ENCODE measurements at regions not wholly inside any gene's neighbourhood (a gene's known extent, or its start where the extent isn't known, plus 50 kb on each side); places are given as distances from the start of the nearest gene placed in this dataset.

GRCh38 chr5:172565931-172566665, 75.0 kb upstream of the NEURL1B start:
- H3K9me3 Mint-ChIP-seq: no peaks in the 10 kb centered on the region
- H3K4me3 Mint-ChIP-seq: no peak overlapping the region
- H3K36me3 Mint-ChIP-seq: no peaks in the 10 kb centered on the region
- no peak overlapping the region for H3K27ac Mint-ChIP-seq
- no peaks in the 10 kb centered on the region for H3K4me1 Mint-ChIP-seq (ENCODE audit: low read depth)
- intact Hi-C loops (cut with micrococcal nuclease): no loop called here
- ChIA-PET POLR2A (no interaction called here), CTCF (no interaction called here)
- peaks cover 2% of the 10 kb centered on the region for H3K27me3 Mint-ChIP-seq
- DNase-seq: no peak

- Mint-ChIP-seq H3K27me3 (peaks cover 2% of the 10 kb centered on the region), H3K36me3 (no peaks in the 10 kb centered on the region), H3K4me1 (ENCODE audit: low read depth) (no peaks in the 10 kb centered on the region), H3K9me3 (no peaks in the 10 kb centered on the region), H3K27ac (no peak overlapping the region), H3K4me3 (no peak overlapping the region)
- DNase-seq: no peak
- POLR2A ChIA-PET: no interaction called here
- intact Hi-C loops (cut with micrococcal nuclease): no loop called here
- CTCF ChIA-PET: no interaction called here
Observed at GRCh38 chr5:172565455-172565854, 75.6 kb upstream of the NEURL1B start.

- DNase-seq: no peak
- Mint-ChIP-seq H3K9me3 (no peaks in the 10 kb centered on the region), H3K27me3 (peaks cover 4% of the 10 kb centered on the region), H3K4me3 (no peak overlapping the region), H3K27ac (no peak overlapping the region), H3K4me1 (ENCODE audit: low read depth) (no peaks in the 10 kb centered on the region), H3K36me3 (no peaks in the 10 kb centered on the region)
- CTCF ChIA-PET: no interaction called here
- POLR2A ChIA-PET: no interaction called here
- intact Hi-C loops (cut with micrococcal nuclease): no loop called here
Observed at GRCh38 chr5:172564883-172565282, 76.2 kb upstream of the NEURL1B start.

GRCh38 chr5:172564188-172564587, 76.9 kb upstream of the NEURL1B start:
- Mint-ChIP-seq H3K36me3 (no peaks in the 10 kb centered on the region), H3K27me3 (peaks cover 6% of the 10 kb centered on the region), H3K4me3 (no peak overlapping the region), H3K9me3 (no peaks in the 10 kb centered on the region), H3K27ac (no peak overlapping the region), H3K4me1 (ENCODE audit: low read depth) (no peaks in the 10 kb centered on the region)
- no peak for DNase-seq
- CTCF ChIA-PET: no interaction called here
- intact Hi-C loops (cut with micrococcal nuclease): no loop called here
- POLR2A ChIA-PET: no interaction called here

GRCh38 chr5:172562443-172562842, 78.6 kb upstream of the NEURL1B start:
- no peak overlapping the region for H3K4me3 Mint-ChIP-seq
- no peak overlapping the region for H3K27ac Mint-ChIP-seq
- no peak for DNase-seq
- ChIA-PET CTCF (no interaction called here), POLR2A (no interaction called here)
- intact Hi-C loops (cut with micrococcal nuclease): no loop called here
- H3K4me1 Mint-ChIP-seq (ENCODE audit: low read depth): no peaks in the 10 kb centered on the region
- peaks cover 9% of the 10 kb centered on the region for H3K27me3 Mint-ChIP-seq
- H3K36me3 Mint-ChIP-seq: no peaks in the 10 kb centered on the region
- no peaks in the 10 kb centered on the region for H3K9me3 Mint-ChIP-seq

DNA sequence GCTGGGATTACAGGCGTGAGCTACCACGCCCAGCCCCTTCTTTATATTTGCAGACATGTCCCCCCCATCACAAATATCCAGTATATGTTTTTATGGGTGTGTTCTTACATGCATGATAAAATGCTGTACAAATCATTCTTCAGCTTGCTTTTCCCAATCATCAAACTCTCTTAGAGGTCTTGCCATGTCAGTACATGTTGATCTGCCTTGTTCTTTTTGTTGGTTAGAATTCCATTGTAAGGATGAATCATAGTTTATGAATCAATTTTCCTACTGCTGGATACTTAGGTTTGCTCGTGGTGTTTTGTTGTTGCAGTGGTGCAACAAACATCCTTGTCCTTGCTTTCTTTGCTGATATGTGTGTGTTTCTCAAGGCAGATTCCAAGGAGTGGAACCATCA, 79.9 kb upstream of the NEURL1B start:
- H3K27ac Mint-ChIP-seq: no peak overlapping the region
- intact Hi-C loops (cut with micrococcal nuclease): no loop called here
- ChIA-PET POLR2A (no interaction called here), CTCF (no interaction called here)
- no peaks in the 10 kb centered on the region for H3K9me3 Mint-ChIP-seq
- H3K27me3 Mint-ChIP-seq: peaks cover 12% of the 10 kb centered on the region
- DNase-seq: no peak
- H3K4me3 Mint-ChIP-seq: no peak overlapping the region
- no peaks in the 10 kb centered on the region for H3K36me3 Mint-ChIP-seq
- no peaks in the 10 kb centered on the region for H3K4me1 Mint-ChIP-seq (ENCODE audit: low read depth)

DNA sequence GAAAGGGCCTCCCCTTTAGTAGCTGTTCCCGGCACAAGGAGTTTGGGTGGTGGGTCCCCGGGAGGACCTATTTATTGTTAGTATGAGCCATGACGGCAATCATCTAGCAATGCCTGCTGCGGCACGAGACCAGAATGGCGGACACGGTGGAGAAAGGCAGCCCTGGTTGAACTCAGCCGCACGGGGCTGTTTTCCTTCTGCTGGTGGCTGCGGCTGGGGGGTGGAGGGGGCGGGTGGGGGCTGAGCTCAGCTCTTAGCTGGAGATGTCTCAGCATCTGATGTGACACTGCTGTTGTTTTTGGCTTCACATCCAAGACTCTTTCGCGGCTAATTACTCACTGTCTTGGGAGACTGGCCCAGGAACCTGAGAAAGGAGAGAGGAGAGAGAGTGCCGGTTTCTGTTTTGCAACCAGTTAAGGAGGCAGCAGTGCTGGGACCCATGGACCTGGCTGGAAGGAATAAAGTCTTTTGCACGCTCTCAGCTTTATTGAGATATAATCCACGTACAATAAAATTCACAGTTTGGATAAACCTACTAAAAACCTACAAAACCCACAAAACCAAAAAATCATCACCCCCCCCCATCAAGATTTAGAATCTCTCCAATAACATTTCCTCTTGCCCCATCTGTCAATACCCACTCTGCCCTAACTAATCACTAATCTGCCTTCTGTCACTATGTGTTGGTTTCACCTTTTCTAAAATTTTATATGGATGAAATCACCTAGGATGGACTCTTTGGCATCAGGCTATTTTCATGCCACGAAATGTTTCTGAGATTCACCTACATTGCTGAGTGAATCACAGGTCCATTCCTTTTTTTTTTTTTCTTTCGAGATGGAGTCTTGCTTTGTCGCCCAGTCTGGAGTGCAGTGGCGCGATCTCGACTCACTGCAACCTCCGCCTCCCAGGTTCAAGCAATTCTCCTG, 81.8 kb upstream of the NEURL1B start:
- peaks cover 12% of the 10 kb centered on the region for H3K27me3 Mint-ChIP-seq
- no peak overlapping the region for H3K4me3 Mint-ChIP-seq
- POLR2A ChIA-PET: no interaction called here
- CTCF ChIA-PET: no interaction called here
- intact Hi-C loops (cut with micrococcal nuclease): no loop called here
- no peak for DNase-seq
- H3K36me3 Mint-ChIP-seq: no peaks in the 10 kb centered on the region
- no peak overlapping the region for H3K27ac Mint-ChIP-seq
- no peaks in the 10 kb centered on the region for H3K9me3 Mint-ChIP-seq
- H3K4me1 Mint-ChIP-seq (ENCODE audit: low read depth): no peaks in the 10 kb centered on the region

GRCh38 chr5:172558076-172558976, 82.7 kb upstream of the NEURL1B start:
- POLR2A ChIA-PET: no interaction called here
- Mint-ChIP-seq H3K36me3 (no peaks in the 10 kb centered on the region), H3K4me3 (no peak overlapping the region), H3K27me3 (peaks cover 12% of the 10 kb centered on the region), H3K4me1 (ENCODE audit: low read depth) (no peaks in the 10 kb centered on the region), H3K27ac (no peak overlapping the region), H3K9me3 (no peaks in the 10 kb centered on the region)
- CTCF ChIA-PET: no interaction called here
- DNase-seq: no peak
- intact Hi-C loops (cut with micrococcal nuclease): no loop called here

DNA sequence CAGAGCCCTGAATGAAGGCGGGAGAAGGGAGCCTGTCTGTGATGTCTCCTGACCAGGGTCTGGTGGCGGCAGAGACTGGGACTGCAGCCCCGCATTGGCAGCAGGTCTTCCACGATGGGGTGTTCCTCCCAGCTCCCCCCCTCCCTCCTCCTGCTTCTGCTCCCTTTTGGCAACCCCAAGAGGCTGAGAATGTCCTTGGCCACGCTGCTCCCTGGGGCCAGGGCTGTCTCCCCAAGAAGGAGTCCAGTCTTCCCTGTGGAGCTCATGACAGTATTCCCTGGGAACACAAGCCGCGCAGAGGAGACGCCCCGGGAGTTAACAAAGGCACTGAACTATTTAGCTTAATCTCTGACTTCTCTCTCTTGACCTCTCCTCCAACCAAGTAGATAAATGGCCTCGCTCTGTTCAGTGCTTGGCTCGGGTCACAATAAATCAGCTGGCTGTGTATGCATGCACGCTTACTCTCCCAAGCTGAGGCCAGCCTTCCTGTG, 84.0 kb upstream of the NEURL1B start:
- H3K27ac Mint-ChIP-seq: no peak overlapping the region
- DNase-seq: no peak
- intact Hi-C loops (cut with micrococcal nuclease): no loop called here
- H3K4me3 Mint-ChIP-seq: no peak overlapping the region
- ChIA-PET CTCF (interaction anchor here (1.3 kb wide), 1 partner anchor 138 kb away, joined by 4 read pairs; no protein-coding TSS in a partner anchor), POLR2A (no interaction called here)
- no peaks in the 10 kb centered on the region for H3K36me3 Mint-ChIP-seq
- H3K27me3 Mint-ChIP-seq: peaks cover 14% of the 10 kb centered on the region
- H3K9me3 Mint-ChIP-seq: no peaks in the 10 kb centered on the region
- no peaks in the 10 kb centered on the region for H3K4me1 Mint-ChIP-seq (ENCODE audit: low read depth)

DNA sequence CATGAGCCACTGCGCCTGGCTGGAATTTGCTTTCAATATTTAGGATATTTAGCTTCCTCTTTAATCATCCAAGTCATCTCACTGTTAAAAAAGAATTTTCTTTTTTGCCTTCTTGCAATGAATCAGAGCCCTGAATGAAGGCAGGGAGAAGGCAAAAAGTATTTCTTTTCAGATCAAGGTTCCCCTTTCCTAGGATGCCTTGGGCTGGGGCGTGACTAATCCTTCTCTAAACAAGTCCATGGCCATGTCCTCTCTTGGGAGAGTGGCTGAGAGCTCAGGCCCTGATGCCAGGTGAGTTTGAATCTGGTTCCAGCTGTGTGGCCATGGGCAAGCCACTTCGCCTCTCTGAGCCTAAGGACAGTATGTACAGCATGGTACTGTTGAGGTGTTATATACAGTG, 84.8 kb upstream of the NEURL1B start:
- Mint-ChIP-seq H3K4me3 (no peak overlapping the region), H3K4me1 (ENCODE audit: low read depth) (no peaks in the 10 kb centered on the region), H3K9me3 (no peaks in the 10 kb centered on the region), H3K27ac (no peak overlapping the region), H3K27me3 (peaks cover 14% of the 10 kb centered on the region), H3K36me3 (no peaks in the 10 kb centered on the region)
- ChIA-PET CTCF (interaction anchor here (1.3 kb wide), 1 partner anchor 139 kb away, joined by 4 read pairs; no protein-coding TSS in a partner anchor), POLR2A (no interaction called here)
- DNase-seq: no peak
- intact Hi-C loops (cut with micrococcal nuclease): no loop called here

- H3K36me3 Mint-ChIP-seq: no peaks in the 10 kb centered on the region
Observed at GRCh38 chr5:172554562-172554961, 86.5 kb upstream of the NEURL1B start.

DNA sequence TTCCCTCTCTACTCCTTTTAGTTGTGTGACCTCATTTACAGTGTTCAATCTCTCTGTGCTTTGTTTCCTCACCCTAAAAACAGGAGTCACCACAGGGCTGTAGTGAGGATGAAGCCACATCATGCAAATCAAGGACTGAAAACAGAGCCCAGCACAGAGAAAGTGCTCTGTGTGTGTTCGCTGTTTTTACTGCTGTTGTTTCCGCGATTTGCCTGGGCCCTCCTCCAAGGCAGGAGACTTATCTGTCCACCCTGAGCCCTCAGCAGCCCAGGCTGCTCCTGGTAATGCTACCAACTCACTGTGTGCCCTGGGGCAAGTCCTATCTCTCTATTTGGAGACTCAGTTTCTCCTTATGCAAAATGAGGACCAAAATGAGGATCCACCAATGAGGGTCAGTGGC, 87.2 kb upstream of the NEURL1B start:
- H3K4me1 Mint-ChIP-seq (ENCODE audit: low read depth): no peaks in the 10 kb centered on the region
- CTCF ChIA-PET: no interaction called here

More at GRCh38 chr5:172554562-172554961, 86.5 kb upstream of the NEURL1B start:
- H3K9me3 Mint-ChIP-seq: no peaks in the 10 kb centered on the region
- H3K27ac Mint-ChIP-seq: no peak overlapping the region
- no peak overlapping the region for H3K4me3 Mint-ChIP-seq
- no peaks in the 10 kb centered on the region for H3K4me1 Mint-ChIP-seq (ENCODE audit: low read depth)
- H3K27me3 Mint-ChIP-seq: peaks cover 10% of the 10 kb centered on the region
- ChIA-PET POLR2A (no interaction called here), CTCF (no interaction called here)
- intact Hi-C loops (cut with micrococcal nuclease): no loop called here
- no peak for DNase-seq

More for the DNA sequence above, 87.2 kb upstream of the NEURL1B start:
- Mint-ChIP-seq H3K27me3 (peaks cover 9% of the 10 kb centered on the region), H3K9me3 (no peaks in the 10 kb centered on the region), H3K27ac (no peak overlapping the region), H3K36me3 (no peaks in the 10 kb centered on the region), H3K4me3 (no peak overlapping the region)
- no peak for DNase-seq
- POLR2A ChIA-PET: no interaction called here
- intact Hi-C loops (cut with micrococcal nuclease): no loop called here

All from activated CD4-positive, alpha-beta memory T cell treated with anti-CD3 and anti-CD28 coated beads for 36 hours (primary cell).